Endodermal cell (in vitro differentiated cells): ENCODE measurements at regions not wholly inside any gene's neighbourhood (a gene's known extent, or its start where the extent isn't known, plus 50 kb on each side); places are given as distances from the start of the nearest gene placed in this dataset.

Experiments used
- DNase-seq: peaks from one replicate; pipeline ENCODE4 v3.0.0-alpha.2; 2017
- H3K27ac ChIP-seq: 2 replicates; pipeline ENCODE4 v1.5.1; 2013; ENCODE audit warnings: mild to moderate bottlenecking, low read depth, low read length, moderate library complexity
- H3K27me3 ChIP-seq: 2 replicates; pipeline ENCODE4 v1.6.1; 2013; ENCODE audit warnings: mild to moderate bottlenecking, low read length, moderate library complexity; ENCODE audit not compliant: insufficient read depth, control insufficient read depth, poor library complexity, severe bottlenecking
- H3K36me3 ChIP-seq: 2 replicates; pipeline ENCODE4 v1.7.0; 2013; ENCODE audit warnings: mild to moderate bottlenecking, low read length, moderate library complexity; ENCODE audit not compliant: control insufficient read depth, insufficient read depth
- H3K4me1 ChIP-seq: one replicate; pipeline ENCODE4 v1.7.0; 2013; ENCODE audit warnings: low read length; ENCODE audit not compliant: control insufficient read depth, insufficient read depth
- H3K4me3 ChIP-seq: 2 replicates; pipeline ENCODE4 v1.5.1; 2013; ENCODE audit warnings: mild to moderate bottlenecking, low read length, moderate library complexity
- H3K9ac ChIP-seq: 2 replicates; pipeline ENCODE4 v1.6.1; 2013; ENCODE audit warnings: mild to moderate bottlenecking, low read length, moderate library complexity; ENCODE audit not compliant: poor library complexity, severe bottlenecking; ENCODE audit errors: extremely low read depth
- H3K9me3 ChIP-seq: 2 replicates; pipeline ENCODE4 v1.6.1; 2013; ENCODE audit warnings: mild to moderate bottlenecking, low read length, moderate library complexity; ENCODE audit not compliant: control insufficient read depth
- H3K27ac Mint-ChIP-seq: 2 replicates; pipeline ENCODE4 v1.8.0; 2020; ENCODE audit warnings: mixed read lengths
- H3K27me3 Mint-ChIP-seq: 2 replicates; pipeline ENCODE4 v1.8.0; 2021; ENCODE audit warnings: mild to moderate bottlenecking, mixed read lengths; ENCODE audit not compliant: insufficient read depth
- H3K36me3 Mint-ChIP-seq: 2 replicates; pipeline ENCODE4 v1.8.0; 2020; ENCODE audit warnings: low read depth, mixed read lengths
- H3K4me1 Mint-ChIP-seq: 2 replicates; pipeline ENCODE4 v1.8.0; 2020; ENCODE audit warnings: mixed read lengths
- H3K4me3 Mint-ChIP-seq: 2 replicates; pipeline ENCODE4 v1.8.0; 2020; ENCODE audit warnings: mild to moderate bottlenecking, moderate library complexity, mixed read lengths
- H3K9me3 Mint-ChIP-seq: 2 replicates; pipeline ENCODE4 v1.8.0; 2020; ENCODE audit warnings: mild to moderate bottlenecking, mixed read lengths
- WGBS, 2 experiments: methylation state at CpG; one replicate each; pipeline versions ENCODE4 v1.1.5 to v1.1.7; 2013; ENCODE audit warnings: missing lambda C conversion rate in 2 of 2, mixed read lengths in 1 of 2; ENCODE audit not compliant: insufficient coverage in 1 of 2, insufficient read length in 1 of 2; 5-methylcytosine and 5-hydroxymethylcytosine counted together
- TF ChIP-seq, protein P1 (sequence below): fragments of 200-600 bp; sonication (generic); conservative IDR thresholded peaks from 2 replicates; pipeline ENCODE4 v1.5.0; 2021; ENCODE audit warnings: antibody characterized with exemption, mild to moderate bottlenecking

GRCh38 chr4:20520901-20521300 is 179.4 kb upstream of the PACRGL start:
- 71% methylated on average over 1 of the region's 1 CpG; no CpG with 5 or more reads in 1 of the 2 experiments for WGBS, 2 experiments
- Histone ChIP-seq H3K27ac (no peak overlapping the region), H3K4me3 (no peak overlapping the region), H3K27me3 (no peaks in the 10 kb centered on the region), H3K9ac (no peak overlapping the region), H3K9me3 (no peaks in the 10 kb centered on the region), H3K4me1 (no peaks in the 10 kb centered on the region), H3K36me3 (no peaks in the 10 kb centered on the region)
- H3K27ac Mint-ChIP-seq: no peak overlapping the region
- TF ChIP-seq, protein P1, sequence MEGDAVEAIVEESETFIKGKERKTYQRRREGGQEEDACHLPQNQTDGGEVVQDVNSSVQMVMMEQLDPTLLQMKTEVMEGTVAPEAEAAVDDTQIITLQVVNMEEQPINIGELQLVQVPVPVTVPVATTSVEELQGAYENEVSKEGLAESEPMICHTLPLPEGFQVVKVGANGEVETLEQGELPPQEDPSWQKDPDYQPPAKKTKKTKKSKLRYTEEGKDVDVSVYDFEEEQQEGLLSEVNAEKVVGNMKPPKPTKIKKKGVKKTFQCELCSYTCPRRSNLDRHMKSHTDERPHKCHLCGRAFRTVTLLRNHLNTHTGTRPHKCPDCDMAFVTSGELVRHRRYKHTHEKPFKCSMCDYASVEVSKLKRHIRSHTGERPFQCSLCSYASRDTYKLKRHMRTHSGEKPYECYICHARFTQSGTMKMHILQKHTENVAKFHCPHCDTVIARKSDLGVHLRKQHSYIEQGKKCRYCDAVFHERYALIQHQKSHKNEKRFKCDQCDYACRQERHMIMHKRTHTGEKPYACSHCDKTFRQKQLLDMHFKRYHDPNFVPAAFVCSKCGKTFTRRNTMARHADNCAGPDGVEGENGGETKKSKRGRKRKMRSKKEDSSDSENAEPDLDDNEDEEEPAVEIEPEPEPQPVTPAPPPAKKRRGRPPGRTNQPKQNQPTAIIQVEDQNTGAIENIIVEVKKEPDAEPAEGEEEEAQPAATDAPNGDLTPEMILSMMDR: no peak
- no peaks in the 10 kb centered on the region for H3K36me3 Mint-ChIP-seq
- no peaks in the 10 kb centered on the region for H3K9me3 Mint-ChIP-seq
- H3K27me3 Mint-ChIP-seq: no peaks in the 10 kb centered on the region
- no peak for DNase-seq
- H3K4me3 Mint-ChIP-seq: no peak overlapping the region
- no peaks in the 10 kb centered on the region for H3K4me1 Mint-ChIP-seq

GRCh38 chr4:20528508-20528907 is 171.8 kb upstream of the PACRGL start:
- Mint-ChIP-seq H3K27ac (no peak overlapping the region), H3K4me3 (no peak overlapping the region)
- no peaks in the 10 kb centered on the region for H3K36me3 ChIP-seq

DNA sequence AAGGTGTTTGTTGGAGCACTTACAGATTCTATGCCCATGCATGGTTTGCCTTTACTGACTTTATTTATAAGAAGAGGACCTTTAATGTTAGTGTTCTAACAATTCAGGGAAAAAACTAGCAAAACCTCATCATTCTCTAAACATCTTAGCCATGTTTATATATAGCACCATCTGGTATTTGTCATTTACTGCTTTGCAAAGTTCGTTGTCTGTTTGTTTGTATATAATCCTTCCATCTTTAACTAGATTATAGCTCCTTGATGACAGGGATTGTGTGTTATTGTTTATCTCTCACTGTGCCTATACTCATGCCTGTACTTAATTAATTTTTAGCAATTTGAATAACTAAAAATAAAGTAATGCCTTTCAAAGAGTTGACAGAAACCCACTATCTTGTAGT is 170.6 kb upstream of the PACRGL start:
- no peak overlapping the region for H3K4me3 ChIP-seq
- H3K9ac ChIP-seq: no peak overlapping the region
- Mint-ChIP-seq H3K9me3 (no peaks in the 10 kb centered on the region), H3K4me1 (no peaks in the 10 kb centered on the region), H3K36me3 (no peaks in the 10 kb centered on the region), H3K27me3 (no peaks in the 10 kb centered on the region), H3K4me3 (no peak overlapping the region), H3K27ac (no peak overlapping the region)
- no peaks in the 10 kb centered on the region for H3K4me1 ChIP-seq
- no peak for DNase-seq
- H3K9me3 ChIP-seq: no peaks in the 10 kb centered on the region
- 100% methylated on average over 1 of the region's 1 CpG; no CpG with 5 or more reads in 1 of the 2 experiments for WGBS, 2 experiments
- TF ChIP-seq, protein P1: no peak
- H3K27me3 ChIP-seq: no peaks in the 10 kb centered on the region
- H3K36me3 ChIP-seq: no peaks in the 10 kb centered on the region
- no peak overlapping the region for H3K27ac ChIP-seq

More at GRCh38 chr4:20528508-20528907, 171.8 kb upstream of the PACRGL start:
- Histone ChIP-seq H3K27me3 (no peaks in the 10 kb centered on the region), H3K4me1 (no peaks in the 10 kb centered on the region), H3K9me3 (no peaks in the 10 kb centered on the region), H3K9ac (no peak overlapping the region), H3K4me3 (no peak overlapping the region), H3K27ac (no peak overlapping the region)
- WGBS, 2 experiments: 100% methylated on average over 1 of the region's 1 CpG; no CpG with 5 or more reads in 1 of the 2 experiments
- Mint-ChIP-seq H3K36me3 (no peaks in the 10 kb centered on the region), H3K4me1 (no peaks in the 10 kb centered on the region), H3K9me3 (no peaks in the 10 kb centered on the region), H3K27me3 (no peaks in the 10 kb centered on the region)
- DNase-seq: no peak
- TF ChIP-seq, protein P1: no peak
